EL (cell line): ENCODE measurements at regions not wholly inside any gene's neighbourhood (a gene's known extent, or its start where the extent isn't known, plus 50 kb on each side); places are given as distances from the start of the nearest gene placed in this dataset.
"Not testable (repeated sequence)": the region's sequence is repeated elsewhere in the genome, so short reads cannot be mapped to it uniquely, and the experiment has no call there.

Experiments
- DNase-seq: peaks from one replicate; pipeline ENCODE4 v3.0.0-alpha.2; 2016

GRCh38 chr5:33072726-33073125, 361.6 kb downstream of the NPR3 start:
- DNase-seq, result no peak

- DNase-seq, result peak; percentile 22
Observed at GRCh38 chr5:33073881-33074327, 362.8 kb downstream of the NPR3 start.

GRCh38 chr5:33074548-33074947, 363.4 kb downstream of the NPR3 start:
- DNase-seq, result peak; percentile 74

GRCh38 chr5:33075731-33076130, 364.6 kb downstream of the NPR3 start:
- peak; percentile 39 for DNase-seq

- no peak for DNase-seq
Observed at GRCh38 chr5:33079548-33079947, 361.2 kb upstream of the TARS1 start.

GRCh38 chr5:33080287-33080686, 360.5 kb upstream of the TARS1 start:
- DNase-seq, result no peak

GRCh38 chr5:33088176-33088575, 352.6 kb upstream of the TARS1 start:
- peak; percentile 38 for DNase-seq

GRCh38 chr5:33091571-33092363, 349.0 kb upstream of the TARS1 start:
- DNase-seq, result peak; percentile 90

- no peak for DNase-seq
Observed at GRCh38 chr5:33092719-33093118, 348.0 kb upstream of the TARS1 start.

- no peak for DNase-seq
Observed at GRCh38 chr5:33102551-33102950, 338.2 kb upstream of the TARS1 start.

- DNase-seq, result peak; percentile 75
Observed at GRCh38 chr5:33105521-33105941, 335.2 kb upstream of the TARS1 start.

- peak; percentile 67 for DNase-seq
Observed at GRCh38 chr5:33110496-33110895, 330.3 kb upstream of the TARS1 start.

- DNase-seq, result no peak
Observed at GRCh38 chr5:33114361-33114760, 326.4 kb upstream of the TARS1 start.

- DNase-seq, result no peak
Observed at GRCh38 chr5:33115467-33115866, 325.3 kb upstream of the TARS1 start.

- DNase-seq, result peak; percentile 35
Observed at GRCh38 chr5:33118761-33119415, 321.9 kb upstream of the TARS1 start.

GRCh38 chr5:33120671-33121070, 320.1 kb upstream of the TARS1 start:
- DNase-seq, result peak; percentile 90

GRCh38 chr5:33129309-33129708, 311.5 kb upstream of the TARS1 start:
- no peak for DNase-seq

- DNase-seq, result no peak
Observed at GRCh38 chr5:33136785-33137184, 304.0 kb upstream of the TARS1 start.

GRCh38 chr5:33138145-33138544, 302.6 kb upstream of the TARS1 start:
- not testable (repeated sequence) for DNase-seq

GRCh38 chr5:33143405-33144123, 297.2 kb upstream of the TARS1 start:
- no peak for DNase-seq

- peak; percentile 36 for DNase-seq
Observed at GRCh38 chr5:33146881-33147280, 293.9 kb upstream of the TARS1 start.

- peak; percentile 94 for DNase-seq
Observed at GRCh38 chr5:33148076-33148513, 292.7 kb upstream of the TARS1 start.

- no peak for DNase-seq
Observed at GRCh38 chr5:33153372-33153771, 287.4 kb upstream of the TARS1 start.

- peak; percentile 77 for DNase-seq
Observed at GRCh38 chr5:33153831-33154230, 286.9 kb upstream of the TARS1 start.
